HFFc6 (cell line): ENCODE measurements at regions not wholly inside any gene's neighbourhood (a gene's known extent, or its start where the extent isn't known, plus 50 kb on each side); places are given as distances from the start of the nearest gene placed in this dataset.

Source experiments
- DNase-seq: peaks from one replicate; pipeline ENCODE4 v3.0.0-alpha.2; 2018
- H3K27ac Mint-ChIP-seq: 2 replicates; pipeline ENCODE4 v1.8.0; 2020; ENCODE audit warnings: mild to moderate bottlenecking, mixed read lengths
- H3K27me3 Mint-ChIP-seq: 2 replicates; pipeline ENCODE4 v1.8.0; 2021; ENCODE audit warnings: mild to moderate bottlenecking, moderate library complexity, mixed read lengths; ENCODE audit not compliant: insufficient read depth
- H3K36me3 Mint-ChIP-seq: 2 replicates; pipeline ENCODE4 v1.8.0; 2021; ENCODE audit warnings: low read depth, mixed read lengths
- H3K4me1 Mint-ChIP-seq: 2 replicates; pipeline ENCODE4 v1.8.0; 2020; ENCODE audit warnings: low read depth, mixed read lengths
- H3K4me3 Mint-ChIP-seq: 2 replicates; pipeline ENCODE4 v1.8.0; 2020; ENCODE audit warnings: mild to moderate bottlenecking, moderate library complexity, mixed read lengths
- H3K9me3 Mint-ChIP-seq: 2 replicates; pipeline ENCODE4 v1.8.0; 2020; ENCODE audit warnings: mild to moderate bottlenecking, mixed read lengths
- TF ChIP-seq, protein P1 (sequence below): fragments of 200-600 bp; sonication (generic); IDR thresholded peaks from 2 replicates; pipeline ENCODE4 v1.5.0; 2021; ENCODE audit warnings: antibody characterized with exemption, mild to moderate bottlenecking

DNA sequence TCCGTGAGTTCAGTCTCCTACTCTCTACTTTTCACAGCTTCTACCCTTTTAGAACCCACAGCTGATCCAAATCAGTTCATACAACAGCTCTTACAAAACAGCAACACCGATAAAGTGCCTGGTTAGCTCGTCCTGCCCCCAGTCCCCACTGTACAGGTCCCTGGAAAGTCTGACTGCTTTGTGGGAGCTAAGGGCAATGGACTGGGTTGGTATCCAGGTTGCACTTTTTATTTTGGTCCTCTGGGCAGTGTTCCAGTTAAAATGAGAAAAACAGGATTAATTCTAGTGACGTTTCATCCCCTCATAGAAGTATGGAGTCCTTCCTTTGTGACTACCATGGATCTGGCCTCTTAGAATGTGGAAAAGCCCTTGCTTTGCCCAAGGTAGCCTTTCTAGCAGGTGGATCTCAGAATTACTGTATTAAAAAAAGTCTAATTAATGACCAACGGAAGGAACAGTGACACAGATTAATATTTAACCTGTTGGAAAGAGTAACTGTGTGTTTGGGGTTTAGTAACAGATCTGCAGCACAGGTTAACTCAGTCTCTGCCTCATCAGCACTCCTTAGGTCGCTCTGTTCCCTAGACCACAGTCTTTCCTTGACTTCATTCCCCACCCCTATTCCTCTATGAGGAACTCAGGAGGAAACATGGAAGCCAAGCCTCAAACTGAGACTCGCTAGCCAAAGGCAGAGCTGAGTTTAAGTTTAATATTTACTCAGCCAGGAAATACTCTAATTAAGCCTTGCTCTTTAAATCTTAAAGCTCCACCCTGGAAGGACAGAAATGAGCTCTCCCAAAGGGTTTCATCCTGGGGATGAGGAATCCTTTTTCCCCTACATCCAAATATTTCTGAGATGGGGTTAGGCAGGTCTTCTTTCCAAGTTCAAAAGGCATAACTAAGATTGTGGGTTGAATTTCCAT lies 52.8 kb upstream of the ITGA6 start:
- DNase-seq = no peak
- TF ChIP-seq, protein P1, sequence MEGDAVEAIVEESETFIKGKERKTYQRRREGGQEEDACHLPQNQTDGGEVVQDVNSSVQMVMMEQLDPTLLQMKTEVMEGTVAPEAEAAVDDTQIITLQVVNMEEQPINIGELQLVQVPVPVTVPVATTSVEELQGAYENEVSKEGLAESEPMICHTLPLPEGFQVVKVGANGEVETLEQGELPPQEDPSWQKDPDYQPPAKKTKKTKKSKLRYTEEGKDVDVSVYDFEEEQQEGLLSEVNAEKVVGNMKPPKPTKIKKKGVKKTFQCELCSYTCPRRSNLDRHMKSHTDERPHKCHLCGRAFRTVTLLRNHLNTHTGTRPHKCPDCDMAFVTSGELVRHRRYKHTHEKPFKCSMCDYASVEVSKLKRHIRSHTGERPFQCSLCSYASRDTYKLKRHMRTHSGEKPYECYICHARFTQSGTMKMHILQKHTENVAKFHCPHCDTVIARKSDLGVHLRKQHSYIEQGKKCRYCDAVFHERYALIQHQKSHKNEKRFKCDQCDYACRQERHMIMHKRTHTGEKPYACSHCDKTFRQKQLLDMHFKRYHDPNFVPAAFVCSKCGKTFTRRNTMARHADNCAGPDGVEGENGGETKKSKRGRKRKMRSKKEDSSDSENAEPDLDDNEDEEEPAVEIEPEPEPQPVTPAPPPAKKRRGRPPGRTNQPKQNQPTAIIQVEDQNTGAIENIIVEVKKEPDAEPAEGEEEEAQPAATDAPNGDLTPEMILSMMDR = no peak
- Mint-ChIP-seq H3K27me3 (peaks cover 2% of the 10 kb centered on the region; the same call in 1 of the 2 replicates), H3K4me3 (no peak overlapping the region), H3K36me3 (peaks cover 11% of the 10 kb centered on the region), H3K4me1 (peaks cover 18% of the 10 kb centered on the region), H3K9me3 (peaks cover 11% of the 10 kb centered on the region), H3K27ac (no peak overlapping the region)

GRCh38 chr2:172375251-172375650 lies 52.1 kb upstream of the ITGA6 start:
- peaks cover 11% of the 10 kb centered on the region for H3K9me3 Mint-ChIP-seq
- DNase-seq = no peak
- no peak overlapping the region for H3K27ac Mint-ChIP-seq
- H3K4me3 Mint-ChIP-seq = no peak overlapping the region
- H3K36me3 Mint-ChIP-seq = peaks cover 9% of the 10 kb centered on the region
- TF ChIP-seq, protein P1 = no peak
- H3K27me3 Mint-ChIP-seq = peaks cover 2% of the 10 kb centered on the region; the same call in 1 of the 2 replicates
- peaks cover 21% of the 10 kb centered on the region for H3K4me1 Mint-ChIP-seq

GRCh38 chr2:172376016-172376415 lies 51.4 kb upstream of the ITGA6 start:
- H3K4me1 Mint-ChIP-seq = peaks cover 28% of the 10 kb centered on the region
- no peak overlapping the region for H3K27ac Mint-ChIP-seq
- peaks cover 4% of the 10 kb centered on the region; the same call in 1 of the 2 replicates for H3K36me3 Mint-ChIP-seq
- H3K4me3 Mint-ChIP-seq = no peak overlapping the region
- peaks cover 2% of the 10 kb centered on the region; the same call in 1 of the 2 replicates for H3K27me3 Mint-ChIP-seq
- TF ChIP-seq, protein P1 = no peak
- peaks cover 6% of the 10 kb centered on the region; the same call in 1 of the 2 replicates for H3K9me3 Mint-ChIP-seq
- DNase-seq = no peak

- H3K27me3 Mint-ChIP-seq = peaks cover 2% of the 10 kb centered on the region; the same call in 1 of the 2 replicates
- DNase-seq = no peak
These were observed 50.8 kb upstream of the ITGA6 start for GRCh38 chr2:172376505-172377125.

DNA sequence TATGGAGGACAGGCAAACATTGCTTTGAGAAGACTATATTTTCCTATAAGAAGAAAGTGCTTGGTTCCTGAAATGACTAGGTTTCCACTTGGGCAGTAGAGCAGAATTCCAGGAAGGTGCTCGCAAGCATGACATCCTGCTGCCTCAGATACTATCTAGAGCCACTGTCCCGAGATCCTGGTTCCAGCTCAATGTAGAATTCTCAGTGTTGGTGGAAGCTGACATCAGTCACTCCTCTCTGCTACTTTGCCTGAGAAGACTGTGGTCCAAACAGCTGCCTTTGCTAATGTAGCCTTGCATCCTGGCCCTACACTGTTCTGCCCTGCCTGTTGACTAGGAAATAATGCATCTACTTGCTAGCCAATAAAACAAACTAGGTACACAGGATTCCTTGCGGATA lies 50.0 kb upstream of the ITGA6 start:
- no peak for DNase-seq
- no peak overlapping the region for H3K4me3 Mint-ChIP-seq
- TF ChIP-seq, protein P1 = no peak
- H3K27ac Mint-ChIP-seq = no peak overlapping the region
- H3K9me3 Mint-ChIP-seq = peaks cover 6% of the 10 kb centered on the region; the same call in 1 of the 2 replicates
- peaks cover 3% of the 10 kb centered on the region for H3K27me3 Mint-ChIP-seq
- peaks cover 4% of the 10 kb centered on the region; the same call in 1 of the 2 replicates for H3K36me3 Mint-ChIP-seq
- H3K4me1 Mint-ChIP-seq = peaks cover 35% of the 10 kb centered on the region

More at GRCh38 chr2:172376505-172377125, 50.8 kb upstream of the ITGA6 start:
- H3K27ac Mint-ChIP-seq = no peak overlapping the region
- peaks cover 6% of the 10 kb centered on the region; the same call in 1 of the 2 replicates for H3K9me3 Mint-ChIP-seq
- H3K4me3 Mint-ChIP-seq = no peak overlapping the region
- H3K4me1 Mint-ChIP-seq = peaks cover 34% of the 10 kb centered on the region
- TF ChIP-seq, protein P1 = no peak
- H3K36me3 Mint-ChIP-seq = peaks cover 4% of the 10 kb centered on the region; the same call in 1 of the 2 replicates
